HG02885 (cell line): ENCODE measurements at regions not wholly inside any gene's neighbourhood (a gene's known extent, or its start where the extent isn't known, plus 50 kb on each side); places are given as distances from the start of the nearest gene placed in this dataset.

ENCODE experiments used
- ATAC-seq: cut with Tn5 transposase; IDR thresholded peaks from one replicate; pipeline ENCODE4 v1.9.1; 2021; ENCODE audit warnings: mild to moderate bottlenecking; ENCODE audit not compliant: unreplicated experiment, poor library complexity

DNA sequence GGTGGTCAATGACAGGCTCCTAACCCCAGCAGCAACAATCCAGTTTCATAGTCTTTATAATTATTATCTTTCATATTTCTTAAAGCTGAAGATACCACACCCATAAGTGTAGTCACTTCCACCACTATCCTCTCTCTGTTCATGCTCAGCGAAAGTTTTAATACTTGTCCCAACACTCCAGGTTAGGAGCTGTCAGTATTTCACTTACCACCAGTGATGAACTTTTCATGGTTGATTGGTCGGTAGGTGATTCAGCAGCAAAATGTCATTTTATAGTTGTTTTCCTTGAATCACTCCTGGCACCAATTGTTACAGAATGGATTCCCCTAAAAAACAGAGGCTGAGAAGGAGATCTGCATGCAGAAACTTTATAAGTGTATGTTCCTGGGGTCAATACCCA lies 324.9 kb downstream of the CCDC85A start:
- no peak for ATAC-seq

DNA sequence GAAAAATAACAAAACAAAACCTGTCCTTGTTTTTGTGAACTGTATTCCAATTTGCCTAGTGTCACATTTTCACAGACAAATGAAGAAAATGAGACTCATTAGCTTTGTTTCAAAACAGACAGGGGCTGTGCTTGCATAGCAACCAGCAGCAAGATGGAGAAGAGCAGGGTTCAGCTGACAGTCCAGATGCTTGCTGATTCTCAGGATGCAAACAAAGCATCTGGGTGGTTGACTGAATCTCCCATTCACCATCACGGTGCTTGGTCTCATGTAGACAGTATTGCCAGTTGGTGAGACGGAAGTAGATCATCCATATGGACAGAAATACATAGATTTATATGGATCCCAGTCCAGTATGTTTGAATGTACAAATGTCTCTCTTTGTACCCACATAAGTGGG lies 326.8 kb downstream of the CCDC85A start:
- ATAC-seq = no peak

DNA sequence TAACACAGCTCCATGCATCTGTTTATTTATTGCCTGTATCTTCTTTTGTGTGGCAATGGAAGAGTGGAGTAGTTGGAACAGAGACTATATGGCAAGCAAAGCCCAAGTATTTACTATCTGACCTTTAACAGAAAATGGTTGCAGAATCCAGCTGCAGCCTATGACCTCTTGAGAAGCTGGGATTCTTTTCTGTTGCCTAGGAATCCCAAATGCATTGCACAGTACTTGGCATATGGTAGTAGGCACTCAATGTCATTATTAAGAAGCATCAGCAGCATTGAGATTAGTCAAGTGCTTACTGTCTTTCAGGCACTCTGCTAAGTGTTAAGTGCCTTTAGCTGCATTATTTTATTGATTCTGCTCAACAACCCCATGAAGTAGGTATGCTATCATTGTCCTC lies 331.6 kb downstream of the CCDC85A start:
- no peak for ATAC-seq

GRCh38 chr2:56519806-56520205 lies 336.0 kb downstream of the CCDC85A start:
- no peak for ATAC-seq

GRCh38 chr2:56522605-56523089 lies 338.9 kb downstream of the CCDC85A start:
- no peak for ATAC-seq

GRCh38 chr2:56523816-56524215 lies 340.0 kb downstream of the CCDC85A start:
- ATAC-seq = no peak

GRCh38 chr2:56531668-56532420 lies 348.1 kb downstream of the CCDC85A start:
- no peak for ATAC-seq

DNA sequence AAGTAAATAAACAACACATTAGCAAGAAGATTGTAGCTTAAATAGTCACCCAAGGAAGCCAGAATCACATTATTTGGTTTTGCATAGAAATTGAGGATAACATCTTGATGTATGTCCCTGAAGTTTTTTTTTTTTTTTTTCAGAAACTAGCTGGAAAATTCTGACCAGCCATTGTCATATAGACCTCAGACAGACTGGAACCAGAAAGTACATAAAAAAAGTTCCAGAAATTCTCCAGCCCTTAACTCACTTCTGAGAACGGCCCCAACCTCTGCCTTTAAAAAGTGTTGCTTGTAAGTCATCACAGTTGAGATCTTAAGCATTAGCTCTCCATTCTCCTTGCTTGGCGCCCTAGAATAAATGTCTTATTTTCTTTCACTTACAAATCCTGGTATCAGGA lies 350.5 kb downstream of the CCDC85A start:
- ATAC-seq = no peak

- no peak for ATAC-seq
Measured at GRCh38 chr2:56537756-56538155, 354.0 kb downstream of the CCDC85A start.

GRCh38 chr2:56539618-56540017 lies 355.8 kb downstream of the CCDC85A start:
- ATAC-seq = no peak

GRCh38 chr2:56540467-56540866 lies 356.7 kb downstream of the CCDC85A start:
- no peak for ATAC-seq

- ATAC-seq = no peak
Measured at GRCh38 chr2:56540916-56541315, 357.1 kb downstream of the CCDC85A start.

GRCh38 chr2:56542213-56542612 lies 358.4 kb downstream of the CCDC85A start:
- ATAC-seq = no peak

DNA sequence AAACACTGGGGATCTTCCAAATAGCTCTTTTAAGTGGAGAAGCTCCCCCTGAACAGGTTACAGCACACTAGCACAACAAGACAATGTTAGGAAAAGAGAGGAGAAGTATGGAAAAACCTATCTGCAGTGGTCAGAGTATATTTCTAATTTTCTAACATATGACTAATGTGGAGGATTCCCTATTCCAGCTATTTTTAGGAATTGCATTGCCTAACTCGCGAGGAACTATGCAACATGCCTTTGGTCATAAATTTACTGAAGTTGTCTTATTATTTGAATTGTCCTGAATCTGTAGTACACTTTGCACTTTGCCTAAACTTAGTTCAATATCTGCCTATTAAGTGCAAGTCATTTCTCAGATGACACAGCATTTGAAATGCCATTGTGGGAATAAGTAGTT lies 381.4 kb downstream of the CCDC85A start:
- no peak for ATAC-seq

DNA sequence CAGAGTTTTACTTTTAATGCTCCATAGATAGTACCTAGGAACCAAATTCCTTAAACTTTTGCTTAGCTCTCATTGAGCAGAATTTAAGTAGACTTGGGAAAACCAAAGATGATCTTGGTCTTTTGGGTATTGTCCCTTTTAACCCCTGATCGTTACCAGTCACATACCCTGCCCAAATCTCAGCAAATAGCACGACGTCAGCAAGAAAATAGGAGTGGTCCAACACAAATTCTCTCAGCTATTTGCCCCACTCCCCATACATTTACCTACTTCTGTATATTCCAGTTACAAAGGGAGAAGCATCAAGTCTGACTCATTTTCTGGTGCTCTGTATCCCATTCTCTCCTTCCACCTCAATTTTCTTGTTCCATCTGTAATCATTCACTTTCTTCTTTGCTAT lies 387.3 kb downstream of the CCDC85A start:
- ATAC-seq = no peak

DNA sequence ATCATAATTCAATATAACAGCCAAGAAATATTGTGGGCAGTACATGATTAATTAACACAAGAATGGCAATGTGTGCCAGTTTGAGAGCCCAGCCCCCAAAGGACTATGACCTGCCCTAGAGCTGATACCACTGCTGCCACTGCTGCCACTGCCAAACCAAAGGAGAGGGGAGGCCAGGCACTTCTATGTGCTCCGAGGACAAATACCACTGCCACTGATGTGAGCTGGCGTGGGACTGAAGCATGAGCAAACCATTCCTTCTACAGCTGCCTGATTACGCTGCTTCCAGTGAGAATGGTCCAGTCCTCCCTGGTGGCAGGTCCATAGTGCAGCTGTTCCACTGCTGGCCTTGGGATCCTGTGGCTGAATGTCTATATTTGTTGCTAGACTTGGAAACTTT lies 392.2 kb downstream of the CCDC85A start:
- ATAC-seq = no peak

GRCh38 chr2:56580242-56580641 lies 396.5 kb downstream of the CCDC85A start:
- ATAC-seq = no peak

GRCh38 chr2:56582570-56582969 lies 398.8 kb downstream of the CCDC85A start:
- ATAC-seq = no peak

GRCh38 chr2:56583796-56584315 lies 400.1 kb downstream of the CCDC85A start:
- ATAC-seq = no peak

- no peak for ATAC-seq
Measured at GRCh38 chr2:56587456-56587855, 403.7 kb downstream of the CCDC85A start.

DNA sequence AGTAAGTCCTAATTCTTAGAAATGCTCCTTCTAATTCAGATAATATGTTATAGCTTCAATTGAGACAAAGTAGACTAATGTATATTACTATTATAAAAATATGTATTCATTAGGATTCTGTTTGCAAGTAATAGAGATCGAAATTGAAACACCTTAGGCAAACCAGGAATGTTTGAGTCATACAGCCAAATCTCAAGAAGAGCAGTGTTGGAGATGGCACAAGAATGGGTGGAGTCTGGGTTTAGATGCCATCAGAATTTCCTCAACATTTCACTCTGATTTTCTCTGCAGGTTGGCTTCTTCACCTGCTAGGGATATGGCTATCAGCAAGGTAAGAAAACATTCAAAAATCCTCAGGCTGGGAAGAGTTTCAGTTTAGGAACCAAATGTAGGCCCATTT lies 405.4 kb downstream of the CCDC85A start:
- no peak for ATAC-seq

- ATAC-seq = no peak
Measured at GRCh38 chr2:56589835-56590234, 406.0 kb downstream of the CCDC85A start.
